IMR-90 (cell line): ENCODE measurements at regions not wholly inside any gene's neighbourhood (a gene's known extent, or its start where the extent isn't known, plus 50 kb on each side); places are given as distances from the start of the nearest gene placed in this dataset.

Experiments
- ATAC-seq: fragments of 200-7000 bp; cut with Tn5 transposase; 2 replicates; pipeline ENCODE4 v1.9.1; 2020; ENCODE audit warnings: low read depth, mild to moderate bottlenecking, moderate library complexity
- BruUV-seq: library from RNA; stranded (reverse); fragments of 400-500 nt; replicated peaks from 2 replicates; lab custom pipeline; 2021; lab: Mats Ljungman, UMichigan
- CTCF ChIA-PET: fragments of 300-600 bp; formaldehyde crosslinking; extraction: SDS; loops from one replicate; lab custom pipeline; 2021; ENCODE audit warnings: antibody characterized with exemption; lab: Yijun Ruan, JAX
- POLR2A ChIA-PET: fragments of 300-600 bp; sonication (Branson Sonifier 250); formaldehyde crosslinking; loops from one replicate; lab custom pipeline; 2022; ENCODE audit warnings: antibody characterized with exemption; ENCODE audit not compliant: unreplicated experiment; lab: Charles Lee
- DNase-seq: peaks from one replicate; pipeline ENCODE4 v3.0.0; 2013
- H2AFZ ChIP-seq: replicated peaks from 2 replicates; pipeline ENCODE3; 2013; ENCODE audit warnings: low read length, mild to moderate bottlenecking; ENCODE audit not compliant: poor library complexity
- H2AK5ac ChIP-seq: 2 replicates; pipeline ENCODE4 v1.6.1; 2013; ENCODE audit warnings: low read depth, low read length, inconsistent platforms
- H2AK9ac ChIP-seq: replicated peaks from 2 replicates; pipeline ENCODE3; 2013; ENCODE audit warnings: mild to moderate bottlenecking, low read depth, low read length, moderate library complexity; ENCODE audit not compliant: poor library complexity
- H2BK120ac ChIP-seq: 2 replicates; pipeline ENCODE4 v1.6.1; 2013; ENCODE audit warnings: low read depth, low read length, inconsistent platforms
- H2BK15ac ChIP-seq: 3 replicates; pipeline ENCODE4 v1.6.1; 2013; ENCODE audit warnings: low read depth, low read length, inconsistent platforms
- H2BK20ac ChIP-seq: 2 replicates; pipeline ENCODE4 v1.6.1; 2013; ENCODE audit warnings: low read depth, mild to moderate bottlenecking, inconsistent platforms, low read length, moderate library complexity
- H2BK5ac ChIP-seq: 2 replicates; pipeline ENCODE4 v1.6.1; 2013; ENCODE audit warnings: mild to moderate bottlenecking, low read depth, low read length, inconsistent platforms; ENCODE audit not compliant: poor library complexity, severe bottlenecking
- H3K14ac ChIP-seq: replicated peaks from 2 replicates; pipeline ENCODE4 v1.6.1; 2013; ENCODE audit warnings: low read depth, low read length, inconsistent platforms
- H3K18ac ChIP-seq: 2 replicates; pipeline ENCODE4 v1.6.1; 2013; ENCODE audit warnings: low read depth, low read length, control low read depth
- H3K23ac ChIP-seq: 2 replicates; pipeline ENCODE4 v1.6.1; 2013; ENCODE audit warnings: low read depth, low read length, inconsistent platforms
- H3K27ac ChIP-seq: 2 replicates; pipeline ENCODE4 v1.5.1; 2013; ENCODE audit warnings: mild to moderate bottlenecking, control low read depth, low read length; ENCODE audit not compliant: insufficient read depth
- H3K27me3 ChIP-seq: 2 replicates; pipeline ENCODE4 v1.6.1; 2013; ENCODE audit warnings: low read length; ENCODE audit not compliant: control insufficient read depth, insufficient read depth
- H3K36me3 ChIP-seq: 2 replicates; pipeline ENCODE4 v1.6.1; 2013; ENCODE audit warnings: low read length, mixed read lengths; ENCODE audit not compliant: control insufficient read depth, insufficient read depth
- H3K4ac ChIP-seq: 2 replicates; pipeline ENCODE4 v1.6.1; 2013; ENCODE audit warnings: low read depth, low read length, inconsistent platforms
- H3K4me1 ChIP-seq: 2 replicates; pipeline ENCODE4 v1.6.1; 2013; ENCODE audit warnings: low read length, mixed read lengths; ENCODE audit not compliant: control insufficient read depth, insufficient read depth
- H3K4me2 ChIP-seq: 2 replicates; pipeline ENCODE4 v1.6.1; 2013; ENCODE audit warnings: low read depth, mild to moderate bottlenecking, control low read depth, low read length, moderate library complexity
- H3K4me3 ChIP-seq: 2 replicates; pipeline ENCODE4 v1.5.1; 2013; ENCODE audit warnings: low read depth, mild to moderate bottlenecking, control low read depth, low read length, moderate library complexity; ENCODE audit not compliant: insufficient read depth
- H3K56ac ChIP-seq: 2 replicates; pipeline ENCODE4 v1.6.1; 2013; ENCODE audit warnings: low read length, inconsistent platforms; ENCODE audit not compliant: insufficient read depth; ENCODE audit errors: extremely low read depth
- H3K79me1 ChIP-seq, 2 experiments: 2 replicates each; pipeline ENCODE4 v1.6.1; 2013; ENCODE audit warnings: low read length in 2 of 2, inconsistent platforms in 1 of 2, low read depth in 1 of 2
- H3K9ac ChIP-seq: 2 replicates; pipeline ENCODE4 v1.6.1; 2013; ENCODE audit warnings: low read depth, low read length, control low read depth
- H3K9me1 ChIP-seq: 2 replicates; pipeline ENCODE4 v1.6.1; 2013; ENCODE audit warnings: low read length, inconsistent platforms; ENCODE audit not compliant: insufficient read depth
- H3K9me3 ChIP-seq: 2 replicates; pipeline ENCODE4 v1.6.1; 2013; ENCODE audit warnings: low read length; ENCODE audit not compliant: control insufficient read depth, insufficient read depth
- H4K20me1 ChIP-seq: 2 replicates; pipeline ENCODE4 v1.6.1; 2013; ENCODE audit warnings: low read length, inconsistent platforms; ENCODE audit not compliant: insufficient read depth
- H4K5ac ChIP-seq: 2 replicates; pipeline ENCODE4 v1.6.1; 2013; ENCODE audit warnings: mild to moderate bottlenecking, low read depth, low read length, control low read depth
- H4K8ac ChIP-seq, 2 experiments: 2 replicates each; pipeline ENCODE4 v1.6.1; 2013; ENCODE audit warnings: low read depth in 2 of 2, low read length in 2 of 2, control low read depth in 1 of 2, inconsistent platforms in 1 of 2
- H4K91ac ChIP-seq: 2 replicates; pipeline ENCODE4 v1.6.1; 2013; ENCODE audit warnings: low read depth, low read length, inconsistent platforms; ENCODE audit not compliant: insufficient read depth
- BHLHE40 ChIP-seq: fragments of 150-350 bp; IDR thresholded peaks from 2 replicates; pipeline ENCODE4 v1.6.1; 2016; ENCODE audit warnings: mild to moderate bottlenecking, low read depth, low read length
- CEBPB ChIP-seq: IDR thresholded peaks from 2 replicates; pipeline ENCODE4 v1.6.1; 2012; ENCODE audit warnings: low read depth, low read length, improper control_type of control experiment
- CHD1 ChIP-seq: IDR thresholded peaks from 2 replicates; pipeline ENCODE4 v1.6.1; 2012; ENCODE audit warnings: low read depth, low read length, improper control_type of control experiment
- CTCF ChIP-seq: conservative IDR thresholded peaks from 2 replicates; pipeline ENCODE4 v1.5.1; 2012; ENCODE audit warnings: mild to moderate bottlenecking, low read depth, low read length, improper control_type of control experiment
- FOS ChIP-seq: fragments of 150-350 bp; IDR thresholded peaks from 2 replicates; pipeline ENCODE4 v1.6.1; 2016; ENCODE audit warnings: low read depth, low read length
- MAFK ChIP-seq: IDR thresholded peaks from 2 replicates; pipeline ENCODE4 v1.6.1; 2012; ENCODE audit warnings: low read depth, low read length, improper control_type of control experiment
- MAZ ChIP-seq: IDR thresholded peaks from 2 replicates; pipeline ENCODE4 v1.6.1; 2012; ENCODE audit warnings: low read depth, mild to moderate bottlenecking, low read length, improper control_type of control experiment, moderate library complexity, borderline replicate concordance
- MXI1 ChIP-seq: IDR thresholded peaks from 2 replicates; pipeline ENCODE4 v1.6.1; 2012; ENCODE audit warnings: low read depth, mild to moderate bottlenecking, low read length, moderate library complexity, borderline replicate concordance
- NFE2L2 ChIP-seq: fragments of 150-350 bp; IDR thresholded peaks from 2 replicates; pipeline ENCODE4 v1.6.1; 2016; ENCODE audit warnings: low read depth, mild to moderate bottlenecking, low read length
- POLR2A ChIP-seq: IDR thresholded peaks from 2 replicates; pipeline ENCODE4 v1.6.1; 2012; ENCODE audit warnings: mild to moderate bottlenecking, low read depth, low read length
- RAD21 ChIP-seq: IDR thresholded peaks from 2 replicates; pipeline ENCODE4 v1.6.1; 2012; ENCODE audit warnings: low read length, improper control_type of control experiment
- RCOR1 ChIP-seq: IDR thresholded peaks from 2 replicates; pipeline ENCODE4 v1.6.1; 2012; ENCODE audit warnings: mild to moderate bottlenecking, low read length, improper control_type of control experiment; ENCODE audit not compliant: insufficient replicate concordance
- RFX5 ChIP-seq: IDR thresholded peaks from 2 replicates; pipeline ENCODE4 v1.8.0; 2012; ENCODE audit warnings: low read depth, mild to moderate bottlenecking, low read length, moderate library complexity
- SMC3 ChIP-seq: fragments of 150-350 bp; IDR thresholded peaks from 2 replicates; pipeline ENCODE4 v1.6.1; 2016; ENCODE audit warnings: low read depth, mild to moderate bottlenecking, antibody characterized with exemption, low read length, moderate library complexity
- USF2 ChIP-seq: fragments of 150-350 bp; IDR thresholded peaks from 2 replicates; pipeline ENCODE4 v1.6.1; 2017; ENCODE audit warnings: mild to moderate bottlenecking, antibody characterized with exemption, low read length, low read depth
- WGBS, 2 experiments: methylation state at CpG; one replicate each; pipeline versions ENCODE4 v1.1.5 to v1.1.7; 2013; ENCODE audit warnings: missing lambda C conversion rate in 2 of 2; ENCODE audit not compliant: insufficient read length in 1 of 2; ENCODE audit errors: extremely low coverage in 2 of 2; 5-methylcytosine and 5-hydroxymethylcytosine counted together
- dilution Hi-C: fragments of 300-500 bp; cut with HindIII; formaldehyde crosslinking; loops from one replicate; pipeline ENCODE4 v1.14.3; 2018; ENCODE audit warnings: low sequenced_read_pairs; ENCODE audit not compliant: unreplicated experiment
- in situ Hi-C: fragments of 300-500 bp; cut with MboI; formaldehyde crosslinking; loops from 3 replicates; pipeline ENCODE4 v1.14.3; 2019; ENCODE audit warnings: low sequenced_read_pairs, inconsistent platforms, mixed read lengths
- intact Hi-C: fragments of 100-400 bp; cut with micrococcal nuclease; formaldehyde crosslinking; loops from 2 replicates; pipeline ENCODE4 v1.10.0; 2022
- TF ChIP-seq, protein P1 (sequence below): fragments of 150-350 bp; IDR thresholded peaks from 2 replicates; pipeline ENCODE4 v1.6.1; 2016; ENCODE audit warnings: low read depth, mild to moderate bottlenecking, low read length, moderate library complexity, borderline replicate concordance

GRCh38 chr9:13841746-13842462, 472.0 kb downstream of the NFIB start:
- Histone ChIP-seq H2AK9ac (no peak overlapping the region), H3K27ac (no peak overlapping the region), H2AFZ (no peak overlapping the region), H2BK15ac (no peak overlapping the region), H3K9me3 (no peaks in the 10 kb centered on the region), H3K79me1 (no peaks in the 10 kb centered on the region), H3K27me3 (no peaks in the 10 kb centered on the region), H2BK120ac (no peak overlapping the region), H4K20me1 (no peaks in the 10 kb centered on the region), H3K4me3 (no peak overlapping the region), H3K4ac (no peak overlapping the region), H3K23ac (no peak overlapping the region), H3K14ac (no peak overlapping the region), H3K36me3 (no peaks in the 10 kb centered on the region), H4K8ac (no peak overlapping the region), H2AK5ac (no peak overlapping the region), H2BK5ac (no peak overlapping the region), H3K18ac (no peak overlapping the region), H3K9me1 (no peaks in the 10 kb centered on the region), H3K4me1 (no peaks in the 10 kb centered on the region), H2BK20ac (no peak overlapping the region), H4K91ac (no peak overlapping the region), H4K5ac (no peak overlapping the region), H3K56ac (no peak overlapping the region), H3K4me2 (no peak overlapping the region), H3K9ac (no peak overlapping the region)
- no TSS peak for BruUV-seq
- DNase-seq = no peak
- in situ Hi-C loops (no loop called here), intact Hi-C loops (no loop called here), dilution Hi-C loops (no loop called here)
- ATAC-seq = no peak
- no peak for TF ChIP-seq MAFK
- no peak for TF ChIP-seq USF2
- no peak for TF ChIP-seq SMC3
- no peak for TF ChIP-seq RAD21
- TF ChIP-seq RFX5 = no peak
- no peak for TF ChIP-seq RCOR1
- no peak for TF ChIP-seq CHD1
- no peak for TF ChIP-seq CEBPB
- TF ChIP-seq BHLHE40 = no peak
- no peak for TF ChIP-seq CTCF
- no peak for TF ChIP-seq POLR2A
- TF ChIP-seq, protein P1, sequence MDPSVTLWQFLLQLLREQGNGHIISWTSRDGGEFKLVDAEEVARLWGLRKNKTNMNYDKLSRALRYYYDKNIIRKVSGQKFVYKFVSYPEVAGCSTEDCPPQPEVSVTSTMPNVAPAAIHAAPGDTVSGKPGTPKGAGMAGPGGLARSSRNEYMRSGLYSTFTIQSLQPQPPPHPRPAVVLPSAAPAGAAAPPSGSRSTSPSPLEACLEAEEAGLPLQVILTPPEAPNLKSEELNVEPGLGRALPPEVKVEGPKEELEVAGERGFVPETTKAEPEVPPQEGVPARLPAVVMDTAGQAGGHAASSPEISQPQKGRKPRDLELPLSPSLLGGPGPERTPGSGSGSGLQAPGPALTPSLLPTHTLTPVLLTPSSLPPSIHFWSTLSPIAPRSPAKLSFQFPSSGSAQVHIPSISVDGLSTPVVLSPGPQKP = no peak
- TF ChIP-seq NFE2L2 = no peak
- TF ChIP-seq FOS = no peak
- no peak for TF ChIP-seq MAZ
- no peak for TF ChIP-seq MXI1
- 57% methylated on average over 1 of the region's 7 CpGs; no CpG with 5 or more reads in 1 of the 2 experiments for WGBS, 2 experiments
- ChIA-PET CTCF (no interaction called here), POLR2A (no interaction called here)
